ENCODE measurements at regions not wholly inside any gene's neighbourhood (a gene's known extent, or its start where the extent isn't known, plus 50 kb on each side); places are given as distances from the start of the nearest gene placed in this dataset.

GRCh38 chr4:41318839-41319530, 62.3 kb downstream of the UCHL1 start:
- DNase-seq (ENCODE audit: low read depth): peak; percentile 65

GRCh38 chr4:41319553-41319952, 62.8 kb downstream of the UCHL1 start:
- peak; percentile 47 for DNase-seq (ENCODE audit: low read depth)

- no peak for DNase-seq (ENCODE audit: low read depth)
These were observed 63.5 kb downstream of the UCHL1 start for GRCh38 chr4:41320278-41320677.

DNA sequence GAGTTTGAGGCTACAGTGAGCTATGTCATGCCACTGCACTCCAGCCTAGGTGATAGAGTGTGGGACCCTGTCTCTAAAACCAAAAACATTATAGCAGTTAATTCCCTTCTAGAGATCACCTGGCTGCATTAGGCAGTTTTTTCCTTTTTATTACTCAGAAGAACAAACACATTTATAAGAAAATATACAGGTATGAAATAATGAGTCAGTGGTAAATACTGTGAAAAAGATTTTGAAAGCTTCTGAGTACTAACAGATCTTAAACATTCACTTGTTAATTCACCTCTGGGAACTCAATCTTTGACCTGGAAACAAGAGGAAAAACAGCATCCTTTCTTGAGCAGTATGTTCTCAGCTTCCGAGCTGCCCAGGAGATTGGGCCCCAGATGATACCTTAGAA, 64.1 kb downstream of the UCHL1 start:
- DNase-seq (ENCODE audit: low read depth): no peak

GRCh38 chr4:41321216-41321945, 64.7 kb downstream of the UCHL1 start:
- DNase-seq (ENCODE audit: low read depth): no peak

- no peak for DNase-seq (ENCODE audit: low read depth)
These were observed 65.9 kb downstream of the UCHL1 start for GRCh38 chr4:41322617-41323016.

- DNase-seq (ENCODE audit: low read depth): peak; percentile 63
These were observed 66.5 kb downstream of the UCHL1 start for GRCh38 chr4:41323179-41323578.

DNA sequence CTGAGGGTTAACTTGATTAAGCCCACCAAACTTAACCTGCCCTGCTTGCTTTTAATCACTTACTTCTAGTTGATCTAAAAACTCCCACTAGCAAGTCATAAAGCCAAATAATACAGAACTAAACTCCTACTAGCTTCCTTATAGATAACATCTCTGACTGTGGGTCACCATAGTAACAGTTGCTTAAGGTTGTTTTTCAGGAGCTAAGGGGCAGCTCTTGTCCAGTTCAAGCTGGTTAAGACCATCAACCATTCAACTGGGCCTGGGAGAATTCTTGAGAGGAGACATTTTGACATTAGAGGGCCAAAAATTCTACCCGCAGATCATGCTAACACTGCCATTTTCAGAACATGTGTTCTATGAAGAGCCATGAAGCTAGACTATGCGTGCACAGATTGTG, 67.0 kb downstream of the UCHL1 start:
- DNase-seq (ENCODE audit: low read depth): peak; percentile 69

DNA sequence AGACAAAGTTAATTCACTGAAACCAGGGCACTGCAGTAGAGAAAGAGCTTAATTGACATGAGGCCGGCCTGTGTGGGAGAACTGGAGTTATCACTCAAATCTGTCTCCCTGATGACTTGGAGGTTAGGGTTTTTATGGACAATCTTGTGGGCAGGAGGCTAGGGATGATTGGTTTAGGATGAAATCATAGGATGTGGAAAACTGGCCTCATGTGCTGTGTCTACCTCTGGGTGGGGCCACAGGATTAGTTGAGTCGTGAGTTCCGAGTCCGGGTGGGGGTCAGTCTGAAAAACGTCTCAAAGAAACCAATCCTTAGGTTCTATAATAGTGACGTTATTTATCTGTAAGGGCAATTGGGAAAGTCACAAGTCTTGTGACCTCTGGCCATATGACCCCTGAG, 68.1 kb downstream of the UCHL1 start:
- no peak for DNase-seq (ENCODE audit: low read depth)

GRCh38 chr4:41325901-41326300, 69.2 kb downstream of the UCHL1 start:
- no peak for DNase-seq (ENCODE audit: low read depth)

GRCh38 chr4:41326776-41327175, 70.0 kb downstream of the UCHL1 start:
- DNase-seq (ENCODE audit: low read depth): no peak

- no peak for DNase-seq (ENCODE audit: low read depth)
These were observed 71.0 kb downstream of the UCHL1 start for GRCh38 chr4:41327770-41328169.

DNA sequence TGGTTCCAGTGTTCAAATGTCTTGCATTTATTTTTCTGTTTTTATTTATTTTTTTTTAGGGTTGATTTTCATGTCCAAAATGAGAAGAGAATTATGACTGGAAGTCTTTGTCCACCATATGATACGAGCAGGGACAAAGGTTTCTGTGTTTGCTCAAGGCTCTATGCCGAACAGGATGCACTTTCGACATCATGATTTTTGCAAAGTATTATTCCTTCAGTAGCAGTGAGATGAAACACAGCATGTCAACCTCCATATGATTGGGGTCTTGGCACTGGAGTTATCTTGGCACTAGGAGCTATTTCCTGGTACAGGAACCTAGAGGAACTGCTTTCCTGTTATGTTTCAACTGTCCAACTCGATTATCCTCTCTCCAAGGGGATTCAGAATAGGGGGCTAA, 72.6 kb downstream of the UCHL1 start:
- DNase-seq (ENCODE audit: low read depth): no peak

DNA sequence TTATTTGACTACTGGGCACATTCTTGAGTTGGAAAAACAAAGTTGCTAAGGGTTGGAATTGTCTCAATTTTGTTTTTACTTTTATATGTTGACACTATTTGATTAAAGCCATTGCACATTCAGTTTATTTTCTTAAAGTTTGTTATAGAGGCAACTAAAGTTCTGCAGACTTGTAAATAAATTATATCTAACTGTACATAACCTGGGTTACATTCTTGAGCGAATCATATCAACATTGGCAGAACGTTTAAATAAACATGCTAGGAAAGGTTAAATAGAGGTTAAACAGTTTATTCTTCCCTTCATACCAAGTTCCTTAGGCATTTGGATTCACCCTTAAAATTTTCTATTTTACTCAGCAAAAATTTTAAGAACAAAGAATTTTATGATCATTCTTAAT, 74.5 kb downstream of the UCHL1 start:
- DNase-seq (ENCODE audit: low read depth): no peak

DNA sequence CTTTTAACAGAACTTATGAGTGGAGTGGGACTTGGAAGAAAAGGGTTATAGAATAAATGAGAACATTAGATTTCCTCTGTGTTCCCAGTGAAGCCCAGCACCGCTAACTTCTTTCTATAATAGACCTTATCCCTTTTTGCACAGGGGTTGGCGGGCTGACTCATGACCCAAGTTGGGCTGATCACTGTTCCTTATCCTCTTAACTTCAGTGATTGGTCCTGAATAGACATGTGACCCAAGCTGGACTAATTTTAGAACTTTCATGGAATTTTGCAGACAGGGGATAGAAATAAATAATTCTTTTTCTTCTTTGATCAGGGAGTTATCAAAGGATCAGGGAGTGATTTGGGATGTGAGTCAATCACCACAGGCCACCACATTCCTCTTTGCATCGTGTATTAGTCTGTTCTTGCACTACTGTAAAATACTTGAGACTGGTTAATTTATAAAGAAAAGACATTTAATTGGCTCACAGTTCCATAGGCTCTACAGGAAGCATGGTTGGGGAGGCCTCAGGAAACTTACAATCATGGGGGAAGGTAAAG, 75.9 kb downstream of the UCHL1 start:
- DNase-seq (ENCODE audit: low read depth): no peak

GRCh38 chr4:41334182-41334581, 77.5 kb downstream of the UCHL1 start:
- DNase-seq (ENCODE audit: low read depth): no peak

- peak; percentile 73 for DNase-seq (ENCODE audit: low read depth)
These were observed 83.4 kb downstream of the UCHL1 start for GRCh38 chr4:41339812-41340809.

DNA sequence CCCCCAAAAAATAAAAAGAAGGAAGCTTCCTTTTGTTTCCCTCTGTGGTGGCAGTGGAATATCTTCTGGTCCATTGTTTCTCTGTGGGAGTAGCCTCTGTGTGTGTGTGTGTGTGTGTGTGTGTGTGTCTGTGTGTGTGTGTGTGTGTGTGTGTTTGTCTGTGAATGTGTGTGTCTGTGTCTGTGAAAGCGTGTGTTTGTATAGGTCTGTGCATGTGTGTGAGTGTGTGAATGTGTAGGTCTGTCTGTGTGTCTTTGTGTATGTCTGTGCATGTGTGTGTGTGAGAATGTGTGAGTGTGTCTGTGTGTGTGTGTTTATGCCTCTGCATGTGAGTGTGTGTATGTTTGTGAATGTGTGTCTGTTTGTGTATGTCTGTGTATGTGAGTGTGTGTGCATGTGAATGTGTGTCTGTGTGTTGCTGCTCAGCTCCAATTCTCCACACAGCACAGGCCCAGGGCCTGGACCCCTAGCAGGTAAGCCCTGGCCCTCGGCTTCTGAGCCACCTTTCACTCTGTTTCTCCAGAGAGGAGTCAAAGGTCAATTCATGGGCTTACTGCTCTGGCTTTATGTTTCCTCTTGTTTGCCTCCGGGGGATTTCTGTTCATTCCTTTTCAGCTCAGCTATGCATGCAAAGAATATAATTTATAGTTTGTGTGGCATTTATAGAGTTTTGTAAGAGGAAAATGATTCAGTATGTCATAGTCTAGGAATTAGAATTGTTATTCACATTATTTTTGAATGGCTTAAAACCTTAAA, 89.8 kb downstream of the UCHL1 start:
- peak; percentile 37 for DNase-seq (ENCODE audit: low read depth)

GRCh38 chr4:41349021-41349420, 92.3 kb downstream of the UCHL1 start:
- DNase-seq (ENCODE audit: low read depth): no peak

DNA sequence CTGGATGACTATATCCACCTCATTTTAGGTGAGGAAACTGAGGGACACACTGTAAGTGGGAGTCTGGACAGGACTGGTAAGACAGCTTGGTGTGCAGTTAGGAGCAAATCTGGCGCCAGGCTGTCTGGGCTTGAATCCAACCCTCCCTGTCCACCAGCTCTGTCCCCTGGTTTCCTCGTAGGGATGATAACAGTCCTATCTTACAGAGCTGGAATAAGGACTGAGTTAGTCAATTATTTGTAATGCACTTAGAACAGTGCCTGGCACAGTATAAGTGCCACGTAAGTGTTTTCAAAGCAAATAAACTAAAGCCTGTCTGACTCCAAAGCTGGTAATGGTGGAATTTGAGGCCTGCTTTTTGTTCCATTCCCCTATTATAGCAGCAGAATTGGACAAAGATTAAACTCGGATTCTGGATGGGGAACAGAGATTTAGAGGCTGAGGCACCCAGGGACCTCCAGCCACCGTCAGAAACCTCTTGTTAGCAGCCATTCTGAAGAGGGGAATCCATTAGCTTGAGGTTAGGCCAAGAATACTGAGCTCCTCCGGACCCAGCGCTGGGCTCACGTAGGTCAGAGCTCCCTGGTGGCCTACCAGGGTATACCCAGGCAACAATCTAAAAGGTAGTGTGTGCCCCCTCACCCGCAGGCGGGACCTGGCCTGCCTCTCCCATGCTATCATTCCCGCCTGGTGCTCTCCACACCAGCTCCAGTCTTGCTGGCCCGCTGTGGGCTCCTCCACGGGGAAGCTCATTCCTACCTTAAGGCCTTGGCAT, 102.1 kb downstream of the UCHL1 start:
- no peak for DNase-seq (ENCODE audit: low read depth)

DNA sequence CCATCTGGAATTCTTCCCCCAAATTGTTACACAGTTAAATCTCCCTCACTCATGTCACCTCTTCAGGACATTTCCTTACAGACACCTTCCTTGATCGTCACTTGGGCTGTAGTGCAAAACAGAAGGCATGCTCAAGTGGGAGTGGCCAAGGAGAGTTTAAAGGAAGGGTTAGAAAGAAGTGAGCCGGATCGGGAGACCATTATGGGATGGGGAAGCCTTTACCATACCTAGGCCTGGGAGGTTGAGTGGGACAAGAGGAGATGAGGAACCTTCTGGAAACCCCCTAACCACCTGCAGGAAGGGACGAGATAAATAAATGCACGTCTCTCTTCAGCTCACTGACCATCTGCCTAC, 102.7 kb downstream of the UCHL1 start:
- no peak for DNase-seq (ENCODE audit: low read depth)

Data from amniotic epithelial cell (primary cell).